ENCODE measurements at regions not wholly inside any gene's neighbourhood (a gene's known extent, or its start where the extent isn't known, plus 50 kb on each side); places are given as distances from the start of the nearest gene placed in this dataset.

DNA sequence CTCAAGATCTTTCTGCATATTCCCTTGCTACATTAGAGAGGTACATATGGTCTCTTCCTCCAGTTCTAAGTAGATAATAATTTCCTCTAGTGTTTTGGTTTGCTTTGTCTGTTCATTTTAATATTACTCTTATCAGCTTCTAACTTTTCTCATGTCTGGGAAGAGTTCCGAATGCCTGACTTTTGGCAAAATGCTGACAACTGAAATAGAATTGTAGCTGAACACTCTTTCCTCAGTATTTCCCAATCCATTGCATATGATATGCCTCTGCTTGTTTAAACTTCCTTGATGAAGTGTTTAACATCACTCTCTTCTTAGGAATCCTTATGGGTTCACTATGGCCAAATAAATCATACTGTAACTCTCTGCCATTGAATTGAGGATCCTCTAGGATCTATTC lies 1510.1 kb downstream of the MRPL39 start:
- Histone ChIP-seq H3K9me3 (ENCODE audit: control insufficient read depth in 4 of 4, low read length in 3 of 4) (no peaks in the 10 kb centered on the region), H3K9ac (ENCODE audit: low read depth in 1 of 2, low read length in 2 of 2) (no peak overlapping the region), H3K27ac (ENCODE audit: low read depth in 1 of 2, low read length in 2 of 2) (no peak overlapping the region), H3K4me1 (ENCODE audit: control insufficient read depth in 4 of 4, insufficient read depth in 4 of 4, low read length in 3 of 4) (no peaks in the 10 kb centered on the region), H3K4me3 (ENCODE audit: low read depth in 1 of 3, low read length in 3 of 3) (no peak overlapping the region), H3K36me3 (ENCODE audit: control insufficient read depth in 4 of 4, insufficient read depth in 3 of 4, low read depth in 1 of 4, low read length in 3 of 4) (no peaks in the 10 kb centered on the region), H3K27me3 (ENCODE audit: control insufficient read depth in 4 of 4, insufficient read depth in 4 of 4, low read length in 3 of 4) (no peaks in the 10 kb centered on the region)
- DNase-seq (ENCODE audit: low spot score), result no peak
- WGBS, result 1% methylated on average over 1 of the region's 1 CpG
- TF ChIP-seq EGR1 (IDR thresholded peaks at IDR 0.05; ENCODE audit: low read depth in 2 of 2), result no peak
- TF ChIP-seq RAD21 (IDR thresholded peaks at IDR 0.05), result no peak
- TF ChIP-seq, protein P1, sequence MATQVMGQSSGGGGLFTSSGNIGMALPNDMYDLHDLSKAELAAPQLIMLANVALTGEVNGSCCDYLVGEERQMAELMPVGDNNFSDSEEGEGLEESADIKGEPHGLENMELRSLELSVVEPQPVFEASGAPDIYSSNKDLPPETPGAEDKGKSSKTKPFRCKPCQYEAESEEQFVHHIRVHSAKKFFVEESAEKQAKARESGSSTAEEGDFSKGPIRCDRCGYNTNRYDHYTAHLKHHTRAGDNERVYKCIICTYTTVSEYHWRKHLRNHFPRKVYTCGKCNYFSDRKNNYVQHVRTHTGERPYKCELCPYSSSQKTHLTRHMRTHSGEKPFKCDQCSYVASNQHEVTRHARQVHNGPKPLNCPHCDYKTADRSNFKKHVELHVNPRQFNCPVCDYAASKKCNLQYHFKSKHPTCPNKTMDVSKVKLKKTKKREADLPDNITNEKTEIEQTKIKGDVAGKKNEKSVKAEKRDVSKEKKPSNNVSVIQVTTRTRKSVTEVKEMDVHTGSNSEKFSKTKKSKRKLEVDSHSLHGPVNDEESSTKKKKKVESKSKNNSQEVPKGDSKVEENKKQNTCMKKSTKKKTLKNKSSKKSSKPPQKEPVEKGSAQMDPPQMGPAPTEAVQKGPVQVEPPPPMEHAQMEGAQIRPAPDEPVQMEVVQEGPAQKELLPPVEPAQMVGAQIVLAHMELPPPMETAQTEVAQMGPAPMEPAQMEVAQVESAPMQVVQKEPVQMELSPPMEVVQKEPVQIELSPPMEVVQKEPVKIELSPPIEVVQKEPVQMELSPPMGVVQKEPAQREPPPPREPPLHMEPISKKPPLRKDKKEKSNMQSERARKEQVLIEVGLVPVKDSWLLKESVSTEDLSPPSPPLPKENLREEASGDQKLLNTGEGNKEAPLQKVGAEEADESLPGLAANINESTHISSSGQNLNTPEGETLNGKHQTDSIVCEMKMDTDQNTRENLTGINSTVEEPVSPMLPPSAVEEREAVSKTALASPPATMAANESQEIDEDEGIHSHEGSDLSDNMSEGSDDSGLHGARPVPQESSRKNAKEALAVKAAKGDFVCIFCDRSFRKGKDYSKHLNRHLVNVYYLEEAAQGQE (IDR thresholded peaks at IDR 0.05), result no peak
- TF ChIP-seq JUND (IDR thresholded peaks at IDR 0.05), result no peak
- TF ChIP-seq, protein P2, sequence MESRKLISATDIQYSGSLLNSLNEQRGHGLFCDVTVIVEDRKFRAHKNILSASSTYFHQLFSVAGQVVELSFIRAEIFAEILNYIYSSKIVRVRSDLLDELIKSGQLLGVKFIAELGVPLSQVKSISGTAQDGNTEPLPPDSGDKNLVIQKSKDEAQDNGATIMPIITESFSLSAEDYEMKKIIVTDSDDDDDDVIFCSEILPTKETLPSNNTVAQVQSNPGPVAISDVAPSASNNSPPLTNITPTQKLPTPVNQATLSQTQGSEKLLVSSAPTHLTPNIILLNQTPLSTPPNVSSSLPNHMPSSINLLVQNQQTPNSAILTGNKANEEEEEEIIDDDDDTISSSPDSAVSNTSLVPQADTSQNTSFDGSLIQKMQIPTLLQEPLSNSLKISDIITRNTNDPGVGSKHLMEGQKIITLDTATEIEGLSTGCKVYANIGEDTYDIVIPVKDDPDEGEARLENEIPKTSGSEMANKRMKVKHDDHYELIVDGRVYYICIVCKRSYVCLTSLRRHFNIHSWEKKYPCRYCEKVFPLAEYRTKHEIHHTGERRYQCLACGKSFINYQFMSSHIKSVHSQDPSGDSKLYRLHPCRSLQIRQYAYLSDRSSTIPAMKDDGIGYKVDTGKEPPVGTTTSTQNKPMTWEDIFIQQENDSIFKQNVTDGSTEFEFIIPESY (IDR thresholded peaks at IDR 0.05), result no peak
- no peak for TF ChIP-seq HNF4G (IDR thresholded peaks at IDR 0.05)
- TF ChIP-seq HNF4A (conservative IDR thresholded peaks at IDR 0.05), result no peak
- no peak for TF ChIP-seq SP1 (IDR thresholded peaks at IDR 0.05)
- no peak for TF ChIP-seq FOXA1 (IDR thresholded peaks at IDR 0.05)
- TF ChIP-seq TAF1 (conservative IDR thresholded peaks at IDR 0.05), result no peak
- no peak for TF ChIP-seq NR2F2 (IDR thresholded peaks at IDR 0.05)
- TF ChIP-seq, protein P3, sequence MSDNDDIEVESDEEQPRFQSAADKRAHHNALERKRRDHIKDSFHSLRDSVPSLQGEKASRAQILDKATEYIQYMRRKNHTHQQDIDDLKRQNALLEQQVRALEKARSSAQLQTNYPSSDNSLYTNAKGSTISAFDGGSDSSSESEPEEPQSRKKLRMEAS (IDR thresholded peaks at IDR 0.05), result no peak
- TF ChIP-seq FOXA2 (IDR thresholded peaks at IDR 0.05), result no peak
- no peak for TF ChIP-seq GABPA (IDR thresholded peaks at IDR 0.05 in 1 of 2, conservative IDR thresholded peaks at IDR 0.05 in 1 of 2)
- TF ChIP-seq, protein P4, sequence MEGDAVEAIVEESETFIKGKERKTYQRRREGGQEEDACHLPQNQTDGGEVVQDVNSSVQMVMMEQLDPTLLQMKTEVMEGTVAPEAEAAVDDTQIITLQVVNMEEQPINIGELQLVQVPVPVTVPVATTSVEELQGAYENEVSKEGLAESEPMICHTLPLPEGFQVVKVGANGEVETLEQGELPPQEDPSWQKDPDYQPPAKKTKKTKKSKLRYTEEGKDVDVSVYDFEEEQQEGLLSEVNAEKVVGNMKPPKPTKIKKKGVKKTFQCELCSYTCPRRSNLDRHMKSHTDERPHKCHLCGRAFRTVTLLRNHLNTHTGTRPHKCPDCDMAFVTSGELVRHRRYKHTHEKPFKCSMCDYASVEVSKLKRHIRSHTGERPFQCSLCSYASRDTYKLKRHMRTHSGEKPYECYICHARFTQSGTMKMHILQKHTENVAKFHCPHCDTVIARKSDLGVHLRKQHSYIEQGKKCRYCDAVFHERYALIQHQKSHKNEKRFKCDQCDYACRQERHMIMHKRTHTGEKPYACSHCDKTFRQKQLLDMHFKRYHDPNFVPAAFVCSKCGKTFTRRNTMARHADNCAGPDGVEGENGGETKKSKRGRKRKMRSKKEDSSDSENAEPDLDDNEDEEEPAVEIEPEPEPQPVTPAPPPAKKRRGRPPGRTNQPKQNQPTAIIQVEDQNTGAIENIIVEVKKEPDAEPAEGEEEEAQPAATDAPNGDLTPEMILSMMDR (IDR thresholded peaks at IDR 0.05; ENCODE audit: low read depth, low read length, missing input control), result no peak
- TF ChIP-seq YY1 (IDR thresholded peaks at IDR 0.05), result no peak
- no peak for TF ChIP-seq RXRA (IDR thresholded peaks at IDR 0.05)

- Histone ChIP-seq H3K4me1 (ENCODE audit: control insufficient read depth in 4 of 4, insufficient read depth in 4 of 4, low read length in 3 of 4) (no peaks in the 10 kb centered on the region), H3K27me3 (ENCODE audit: control insufficient read depth in 4 of 4, insufficient read depth in 4 of 4, low read length in 3 of 4) (no peaks in the 10 kb centered on the region), H3K36me3 (ENCODE audit: control insufficient read depth in 4 of 4, insufficient read depth in 3 of 4, low read depth in 1 of 4, low read length in 3 of 4) (no peaks in the 10 kb centered on the region), H3K9me3 (ENCODE audit: control insufficient read depth in 4 of 4, low read length in 3 of 4) (no peaks in the 10 kb centered on the region), H3K9ac (ENCODE audit: low read depth in 1 of 2, low read length in 2 of 2) (no peak overlapping the region), H3K27ac (ENCODE audit: low read depth in 1 of 2, low read length in 2 of 2) (no peak overlapping the region), H3K4me3 (ENCODE audit: low read depth in 1 of 3, low read length in 3 of 3) (no peak overlapping the region)
- WGBS, result 82% methylated on average over 1 of the region's 1 CpG
- DNase-seq (ENCODE audit: low spot score), result no peak
- no peak for TF ChIP-seq TAF1 (conservative IDR thresholded peaks at IDR 0.05)
- no peak for TF ChIP-seq EGR1 (IDR thresholded peaks at IDR 0.05; ENCODE audit: low read depth in 2 of 2)
- no peak for TF ChIP-seq ATF3 (IDR thresholded peaks at IDR 0.05)
- TF ChIP-seq, protein P4 (IDR thresholded peaks at IDR 0.05; ENCODE audit: low read depth, low read length, missing input control), result no peak
- no peak for TF ChIP-seq GABPA (IDR thresholded peaks at IDR 0.05 in 1 of 2, conservative IDR thresholded peaks at IDR 0.05 in 1 of 2)
- no peak for TF ChIP-seq YY1 (IDR thresholded peaks at IDR 0.05)
- no peak for TF ChIP-seq NR2F2 (IDR thresholded peaks at IDR 0.05)
- TF ChIP-seq, protein P1 (IDR thresholded peaks at IDR 0.05), result no peak
- TF ChIP-seq, protein P3 (IDR thresholded peaks at IDR 0.05), result no peak
- TF ChIP-seq FOXA1 (IDR thresholded peaks at IDR 0.05), result no peak
- TF ChIP-seq HNF4G (IDR thresholded peaks at IDR 0.05), result no peak
- TF ChIP-seq SP1 (IDR thresholded peaks at IDR 0.05), result no peak
These were observed 1510.6 kb downstream of the MRPL39 start for GRCh38 chr21:24096651-24097050.
